ELR (cell line): ENCODE measurements at regions not wholly inside any gene's neighbourhood (a gene's known extent, or its start where the extent isn't known, plus 50 kb on each side); places are given as distances from the start of the nearest gene placed in this dataset.
A peak's percentile ranks its signal among the peaks of the same experiment; 100 is the strongest.

Experiments used
- DNase-seq: peaks from one replicate; pipeline ENCODE4 v3.0.0-alpha.2; 2015; ENCODE audit warnings: low read depth

DNA sequence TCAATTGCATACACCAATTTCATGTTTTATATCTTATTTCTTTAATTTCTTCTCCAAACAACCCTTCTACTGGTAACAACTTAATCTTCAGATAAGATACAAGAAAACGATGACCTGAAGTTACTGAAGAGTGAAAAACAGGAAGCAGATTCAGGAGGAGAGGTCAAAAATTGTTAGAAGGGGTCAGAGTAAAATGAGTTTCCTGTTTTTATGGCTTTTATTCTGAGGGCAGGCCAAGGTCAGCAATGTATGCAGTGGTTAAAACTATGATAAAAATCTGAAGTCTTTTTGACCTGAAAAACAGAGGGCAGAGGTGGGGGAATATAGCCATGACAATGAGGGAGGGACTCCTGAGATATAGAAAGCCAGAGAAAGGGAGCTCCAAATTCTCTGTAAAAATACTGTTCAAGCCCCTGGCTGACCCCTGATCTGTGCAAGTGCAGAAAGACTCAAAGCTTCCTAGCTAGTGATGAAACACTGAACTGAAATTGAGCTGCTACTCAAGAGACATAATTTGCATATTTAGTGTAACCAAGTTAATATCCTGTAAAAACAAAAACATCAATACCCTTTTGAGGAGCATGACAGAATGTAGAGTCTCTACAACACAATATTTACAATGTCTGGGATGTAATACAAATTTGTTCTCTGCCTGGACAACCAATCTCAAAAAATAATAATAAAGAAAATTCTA lies 514.3 kb upstream of the SEL1L start:
- DNase-seq = no peak

DNA sequence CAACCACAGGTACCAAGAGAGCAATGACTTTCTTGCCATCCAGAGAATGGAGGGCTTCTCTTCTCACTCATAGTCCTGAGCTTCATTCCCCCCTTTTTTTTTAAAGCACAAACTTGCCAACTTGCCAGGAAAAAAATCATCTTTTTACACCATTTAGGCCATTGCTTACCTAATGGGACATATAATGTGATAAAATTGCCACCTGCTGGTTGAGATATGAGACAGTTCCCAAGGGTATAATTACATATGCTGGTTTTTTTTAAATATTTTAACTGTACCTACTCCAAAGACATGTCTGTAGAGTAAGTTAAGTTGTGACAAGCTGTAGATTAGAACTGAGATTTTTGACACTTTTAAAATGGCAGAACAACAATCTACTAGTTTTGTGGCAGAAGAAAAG lies 519.1 kb upstream of the SEL1L start:
- no peak for DNase-seq

DNA sequence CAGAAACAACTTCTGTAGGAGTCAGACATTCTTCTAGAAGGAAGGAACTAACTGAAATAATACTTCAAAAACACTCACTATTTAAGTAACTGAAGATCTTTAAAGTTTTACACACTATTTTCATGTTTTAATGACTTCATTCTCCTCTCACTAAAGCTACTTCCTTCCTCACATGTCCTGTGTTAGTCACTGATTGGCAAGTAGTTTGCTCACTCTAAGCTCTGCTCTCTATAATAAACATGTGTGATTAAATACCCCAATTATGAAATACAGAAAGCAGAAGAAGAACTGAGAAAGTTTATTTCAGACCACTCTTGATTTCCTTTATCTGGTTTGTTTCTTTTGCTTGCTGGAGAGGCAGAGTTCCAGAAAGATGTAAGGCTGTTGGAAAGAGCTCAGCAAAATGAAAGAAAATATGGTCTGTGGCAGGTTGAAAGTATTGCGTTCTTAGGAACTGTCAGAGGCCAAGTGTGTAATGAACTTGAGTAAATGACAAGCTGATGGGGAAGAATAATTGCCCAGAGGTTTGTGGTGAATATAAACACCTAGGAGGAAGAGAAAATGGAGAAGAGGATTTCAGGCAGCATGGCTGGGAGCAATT lies 522.0 kb upstream of the SEL1L start:
- DNase-seq = no peak

DNA sequence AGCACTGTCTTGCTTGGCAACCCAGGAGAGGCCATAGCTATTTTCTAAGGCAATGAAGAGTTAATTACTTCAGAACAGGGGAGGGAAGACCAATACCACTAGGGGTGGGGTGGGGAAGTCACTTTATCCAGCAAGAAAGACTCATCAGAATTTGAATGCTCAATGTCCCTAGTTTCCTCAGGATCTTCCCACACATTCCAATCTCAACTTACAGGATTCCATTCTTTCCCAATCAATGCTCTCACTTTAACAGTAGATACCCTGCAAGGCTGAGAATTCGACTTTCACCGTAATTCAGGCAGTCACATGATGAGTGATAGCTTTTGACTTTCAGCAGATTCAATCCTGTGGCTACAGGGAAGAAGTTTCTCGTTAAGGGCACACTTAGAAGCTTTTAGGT lies 526.6 kb upstream of the SEL1L start:
- no peak for DNase-seq

DNA sequence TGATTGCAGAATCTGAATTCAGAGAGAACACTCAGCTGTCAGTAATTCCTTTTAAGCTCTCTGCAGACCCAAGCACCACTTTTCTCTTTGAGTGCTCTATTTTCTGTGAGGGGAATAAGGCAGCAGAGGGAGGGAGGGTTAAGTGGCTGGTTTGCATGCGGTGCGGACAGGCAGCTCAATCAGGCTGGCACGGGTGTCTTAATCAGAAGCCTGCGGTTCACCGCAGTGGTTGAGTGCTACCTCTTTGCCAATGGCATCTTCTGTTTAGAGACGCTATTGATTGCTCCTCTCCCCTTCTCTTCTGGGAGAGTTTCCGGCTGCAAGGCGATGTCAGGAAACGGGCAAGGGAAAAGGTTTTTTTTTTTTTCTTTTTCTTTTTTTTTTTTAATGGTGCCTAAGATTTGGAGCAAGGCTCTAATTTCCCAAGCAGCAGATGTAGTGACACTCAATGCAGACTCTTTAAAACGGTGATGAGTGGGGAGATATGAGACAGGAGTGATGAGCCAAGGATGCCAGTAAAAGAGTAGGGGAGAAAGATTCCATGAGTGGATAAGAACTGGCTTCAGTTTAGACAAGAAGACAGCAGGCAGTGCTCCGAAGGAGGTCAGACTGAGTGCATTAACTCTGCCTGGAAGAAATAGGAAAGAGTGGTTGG lies 533.7 kb upstream of the SEL1L start:
- no peak for DNase-seq

DNA sequence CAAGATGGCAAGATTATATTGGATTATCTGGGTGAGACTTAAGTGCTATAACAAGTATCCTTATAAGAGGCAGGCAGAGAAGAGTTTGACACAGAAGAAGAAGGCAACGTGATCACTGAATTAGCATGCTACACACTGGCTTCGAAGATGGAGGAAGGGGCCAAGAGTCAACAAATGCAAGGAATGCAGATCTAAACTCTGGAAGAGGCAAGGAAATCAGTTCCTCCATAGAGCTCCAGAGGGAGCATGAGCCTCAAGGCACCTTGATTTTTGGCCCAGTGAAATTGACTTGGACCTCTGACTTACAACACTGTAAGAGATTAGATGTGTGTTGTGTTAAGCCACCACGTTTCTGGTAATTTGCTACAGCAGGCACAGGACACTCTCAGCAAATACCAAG lies 536.4 kb upstream of the SEL1L start:
- no peak for DNase-seq

DNA sequence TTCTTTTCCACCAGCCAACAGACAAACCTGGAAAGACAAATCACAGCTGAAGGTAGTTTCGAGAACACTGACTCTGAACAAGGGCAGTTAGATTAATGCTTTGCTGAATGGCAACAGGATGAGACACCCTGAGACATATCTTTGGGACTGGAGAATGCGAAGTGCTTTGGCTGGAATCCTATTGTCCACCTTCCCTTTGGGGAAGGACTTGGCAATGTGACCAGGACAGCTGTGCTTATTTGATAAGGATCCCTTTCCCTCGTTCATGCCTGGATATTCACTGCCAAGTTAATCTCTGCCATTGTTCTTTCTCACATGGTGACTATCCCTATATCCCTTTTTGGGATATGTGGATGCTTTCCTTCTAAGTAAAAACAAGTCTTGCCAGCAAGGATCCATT lies 537.1 kb upstream of the SEL1L start:
- no peak for DNase-seq

DNA sequence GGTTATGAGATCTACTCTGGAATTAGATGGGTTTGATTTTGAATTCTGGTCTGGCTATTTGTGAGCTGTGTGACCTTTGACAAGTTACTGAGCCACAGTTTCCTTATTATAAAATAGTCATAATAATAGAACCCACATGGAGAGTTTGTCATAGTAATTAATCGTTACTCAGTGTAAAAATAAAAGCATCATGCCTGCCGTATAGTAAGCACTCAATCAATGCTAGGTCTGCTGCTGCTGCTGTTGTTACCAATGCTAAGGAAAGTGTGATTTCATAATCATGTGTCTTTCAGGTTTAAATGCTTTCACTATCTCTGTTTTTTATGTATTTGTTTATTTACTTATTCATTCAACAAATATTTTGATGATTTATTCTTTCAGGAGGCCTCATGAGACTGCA lies 539.9 kb upstream of the SEL1L start:
- no peak for DNase-seq

DNA sequence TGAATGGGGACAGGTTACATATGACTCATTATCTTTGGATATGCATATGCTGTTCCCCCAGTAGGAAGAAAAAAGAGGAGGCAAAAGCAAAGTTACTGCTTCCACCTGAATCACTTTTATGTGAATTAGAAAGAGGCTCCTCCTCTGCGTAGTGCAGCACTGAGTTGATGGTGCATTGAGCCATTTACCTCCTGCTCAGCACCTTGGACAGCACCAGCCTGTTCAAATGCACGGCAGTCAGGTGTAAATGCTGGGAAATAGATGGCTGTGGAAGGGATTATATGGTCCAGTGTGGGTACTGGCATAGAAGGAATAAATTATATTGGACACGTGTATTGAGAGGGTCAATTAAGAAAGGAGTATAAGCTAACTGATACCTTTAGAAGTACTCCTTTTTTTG lies 541.9 kb upstream of the SEL1L start:
- peak; percentile 1 for DNase-seq

DNA sequence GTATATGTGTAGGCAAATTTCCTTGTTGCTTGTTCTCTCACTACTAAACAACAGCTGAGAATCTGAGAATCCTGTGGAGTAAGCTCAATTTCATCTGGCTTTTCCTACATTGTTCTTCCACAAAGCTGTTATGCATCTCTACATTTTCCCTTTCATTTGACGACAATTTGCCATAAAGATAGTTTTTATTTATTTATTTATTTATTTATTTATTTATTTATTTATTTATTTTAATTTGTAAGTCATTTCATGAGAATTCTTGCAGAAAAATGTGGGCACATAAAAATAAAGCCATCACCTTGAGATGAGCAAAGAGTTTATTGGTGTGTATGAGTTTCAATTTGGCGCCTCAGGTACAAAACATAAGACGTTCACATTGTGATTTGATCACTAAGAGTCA lies 545.9 kb upstream of the SEL1L start:
- no peak for DNase-seq

DNA sequence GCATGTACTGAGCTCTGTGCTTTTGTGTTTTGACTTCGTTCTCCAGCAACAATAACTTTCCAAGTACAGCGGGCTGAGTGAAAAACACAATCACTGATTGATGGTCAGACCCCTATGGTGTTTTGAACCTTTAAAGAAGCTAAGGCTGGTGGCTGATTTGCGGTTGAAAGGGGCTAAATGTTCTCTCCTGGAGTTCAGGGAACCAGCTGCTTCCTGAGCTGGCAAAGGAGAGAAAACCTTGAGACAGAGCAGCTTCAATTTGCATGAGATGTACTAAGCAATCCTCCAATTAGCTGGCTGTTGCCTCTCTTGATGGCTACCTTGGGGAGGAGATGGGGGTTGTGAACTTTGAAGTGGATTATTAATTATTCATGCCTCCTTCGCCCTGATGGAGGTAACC lies 546.7 kb upstream of the SEL1L start:
- no peak for DNase-seq

DNA sequence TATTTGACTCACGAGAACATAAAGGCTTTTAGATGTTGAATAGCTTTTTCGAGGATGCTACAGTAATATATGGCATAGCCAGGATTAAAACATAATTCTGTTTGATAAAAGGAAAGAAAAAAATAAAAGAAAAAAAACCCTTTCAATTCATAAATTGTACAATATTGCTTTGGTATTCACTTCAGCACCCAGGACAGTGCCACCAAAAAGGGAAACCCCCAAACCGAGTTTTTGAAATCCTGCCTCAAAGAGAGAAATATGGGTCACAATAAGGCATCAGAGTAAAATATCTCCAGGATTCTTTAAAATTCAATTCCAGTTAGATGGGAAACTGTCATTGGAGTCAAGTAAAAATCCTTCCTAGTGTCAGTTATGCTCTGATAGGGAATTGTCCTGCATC lies 551.2 kb upstream of the SEL1L start:
- DNase-seq = no peak

DNA sequence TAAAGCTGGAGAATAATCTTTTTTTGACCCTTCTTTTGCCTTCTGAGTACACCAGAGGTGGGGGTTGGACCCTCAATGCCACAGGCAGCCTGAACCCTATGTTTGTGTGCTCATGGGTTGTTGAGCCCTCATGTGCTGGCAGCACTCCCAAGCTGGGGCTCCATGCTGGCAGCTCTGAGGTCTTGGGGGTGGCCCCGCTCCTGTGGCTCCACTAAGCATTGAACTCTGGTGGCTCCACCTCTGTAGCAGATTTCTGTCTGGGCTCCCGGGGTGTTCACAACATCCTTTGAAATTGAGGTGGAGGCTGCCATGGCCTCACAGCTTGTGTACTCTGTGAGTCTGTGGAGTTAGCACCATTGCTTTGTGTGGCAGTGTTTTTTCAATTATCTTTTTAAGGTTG lies 557.4 kb upstream of the SEL1L start:
- no peak for DNase-seq

DNA sequence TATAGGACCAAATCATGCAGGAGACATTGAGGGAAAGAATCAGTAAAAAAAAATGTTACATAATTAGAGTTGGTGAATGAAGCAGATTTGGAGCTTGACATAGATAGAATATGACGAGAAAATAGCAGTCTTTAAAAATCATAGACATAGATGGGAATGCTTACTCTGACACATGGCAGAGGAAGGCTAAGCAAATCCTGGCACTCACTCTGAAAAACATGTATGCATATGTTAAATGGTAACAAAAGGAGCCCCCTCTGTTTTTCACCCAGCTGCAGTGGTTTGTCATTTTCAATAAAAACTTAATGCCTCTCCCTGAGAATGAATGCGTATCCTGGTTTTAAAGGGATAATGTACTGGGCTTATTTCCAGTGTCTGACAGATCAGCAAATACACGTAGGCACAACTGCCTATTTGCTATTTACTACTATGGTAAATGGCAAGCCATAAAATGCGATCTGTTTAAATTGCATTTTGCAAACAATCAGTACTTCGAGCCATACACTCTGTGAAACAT lies 561.2 kb upstream of the SEL1L start:
- no peak for DNase-seq

DNA sequence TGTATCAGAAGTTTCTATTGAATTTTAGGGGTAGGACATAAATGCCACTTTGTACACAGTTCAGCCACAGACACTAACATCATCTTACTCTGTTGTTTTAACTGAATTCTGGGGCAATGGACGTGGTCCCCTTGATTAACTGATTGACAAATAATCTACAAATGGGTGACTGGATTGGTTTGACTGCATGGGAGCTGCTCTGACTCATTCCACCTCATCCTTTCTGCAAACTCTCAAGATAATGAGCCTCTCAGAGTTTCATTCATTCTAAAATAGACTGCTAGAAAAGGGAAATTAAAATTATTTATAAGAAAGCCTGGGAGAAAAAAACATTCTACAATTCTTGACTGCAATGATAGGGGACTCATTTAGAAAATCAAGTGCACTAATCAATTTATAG lies 570.4 kb upstream of the SEL1L start:
- no peak for DNase-seq

DNA sequence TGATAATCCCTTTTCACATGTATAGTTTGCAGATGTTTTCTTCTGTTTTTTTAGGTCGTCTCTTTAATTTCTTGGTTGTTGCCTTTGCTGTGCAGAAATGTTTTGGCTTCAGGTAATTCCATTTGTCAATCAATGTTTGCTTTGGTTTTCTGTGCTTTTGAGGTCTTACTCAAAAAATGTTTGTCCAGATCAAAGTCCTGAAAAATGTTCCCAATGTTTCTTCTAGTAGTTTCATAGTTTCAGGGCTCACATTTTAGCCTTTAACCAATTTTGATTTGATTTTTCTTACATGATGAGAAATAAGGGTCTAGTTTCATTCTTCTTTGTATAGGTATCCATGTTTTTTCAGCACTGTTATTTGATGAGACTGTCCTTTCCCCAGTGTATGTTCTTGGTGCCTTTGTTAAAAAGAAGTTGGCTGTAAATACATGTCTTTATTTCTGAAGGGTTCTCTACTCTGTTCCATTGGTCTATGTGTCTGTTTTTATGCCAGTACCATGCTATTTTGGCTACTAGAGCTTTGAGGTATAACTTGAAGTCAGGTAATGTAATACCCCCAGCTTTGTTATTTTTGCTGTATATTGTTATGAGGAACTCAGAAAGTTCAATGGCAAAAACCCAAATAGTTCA lies 578.7 kb upstream of the SEL1L start:
- no peak for DNase-seq

DNA sequence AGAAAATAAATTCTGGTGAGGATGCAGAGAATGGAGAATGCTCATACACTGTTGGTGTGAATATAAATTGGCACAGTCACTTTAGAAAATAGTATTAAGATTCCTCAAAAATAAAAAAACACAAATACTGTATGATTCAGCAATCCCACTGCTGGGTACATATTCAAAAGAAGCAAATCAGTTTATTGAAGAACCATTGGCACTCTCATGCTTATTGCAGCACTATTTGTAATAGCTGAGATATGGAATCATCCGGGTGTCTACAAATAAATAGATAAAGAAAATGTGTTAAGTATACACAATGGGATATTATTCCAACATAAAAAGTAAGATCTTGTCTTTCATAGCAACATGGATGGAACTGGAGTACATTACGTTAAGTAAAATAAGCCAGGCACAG lies 579.4 kb upstream of the SEL1L start:
- DNase-seq = no peak

DNA sequence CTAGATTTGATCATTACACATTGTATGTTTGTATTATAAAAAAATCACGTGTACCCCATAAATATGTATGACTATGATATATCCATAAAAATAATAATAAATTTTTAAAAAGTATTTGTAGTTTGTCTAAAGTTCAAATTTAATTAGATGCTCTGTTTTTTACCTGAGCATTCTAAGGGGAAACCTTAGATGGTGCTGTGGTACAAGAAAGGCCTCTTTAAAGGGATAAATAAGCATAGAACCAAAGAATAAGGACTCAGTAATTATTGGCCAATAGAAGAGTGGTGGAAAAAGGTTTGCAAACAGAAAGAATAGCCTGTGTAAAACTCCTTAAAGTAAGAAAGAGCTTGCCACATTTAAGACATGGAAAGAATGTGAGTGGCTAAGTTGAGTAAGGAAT lies 580.1 kb upstream of the SEL1L start:
- DNase-seq = no peak

DNA sequence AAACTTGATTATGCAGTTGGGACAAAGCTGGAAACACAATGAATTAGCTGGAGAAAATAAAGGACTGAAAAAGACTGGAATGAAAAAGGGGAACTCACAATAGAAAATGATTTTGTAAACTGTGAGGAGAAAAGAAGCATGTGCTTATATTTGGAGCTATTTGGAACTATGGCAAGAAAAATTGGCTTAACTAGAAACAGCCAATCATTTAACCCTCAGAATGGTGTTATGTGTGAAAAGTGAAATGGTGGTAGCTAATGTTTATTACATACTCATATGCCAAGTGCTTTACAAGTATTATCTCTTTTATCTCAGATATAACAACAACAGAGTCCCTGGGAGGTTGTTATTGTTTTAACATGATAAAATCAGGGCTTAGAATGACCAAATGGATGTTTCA lies 583.1 kb upstream of the SEL1L start:
- no peak for DNase-seq

DNA sequence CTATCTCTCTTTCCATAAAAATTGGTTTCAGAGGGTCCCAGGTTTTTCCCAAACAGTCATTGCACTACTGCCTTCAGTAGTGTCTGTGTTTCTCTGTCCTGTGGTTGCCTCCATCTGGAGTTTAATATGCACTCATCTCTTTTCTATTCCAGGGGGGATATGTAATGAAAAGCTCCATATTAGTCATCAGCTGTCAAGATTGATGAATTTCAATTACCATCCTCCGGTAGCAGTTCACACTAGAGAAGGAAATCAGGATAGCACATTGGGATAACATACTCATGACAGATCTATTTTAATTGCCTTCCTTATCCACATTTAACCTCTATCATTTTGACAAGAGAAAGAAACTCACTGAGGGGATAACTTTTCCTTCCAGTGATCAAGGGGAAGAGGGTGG lies 589.0 kb upstream of the SEL1L start:
- no peak for DNase-seq

DNA sequence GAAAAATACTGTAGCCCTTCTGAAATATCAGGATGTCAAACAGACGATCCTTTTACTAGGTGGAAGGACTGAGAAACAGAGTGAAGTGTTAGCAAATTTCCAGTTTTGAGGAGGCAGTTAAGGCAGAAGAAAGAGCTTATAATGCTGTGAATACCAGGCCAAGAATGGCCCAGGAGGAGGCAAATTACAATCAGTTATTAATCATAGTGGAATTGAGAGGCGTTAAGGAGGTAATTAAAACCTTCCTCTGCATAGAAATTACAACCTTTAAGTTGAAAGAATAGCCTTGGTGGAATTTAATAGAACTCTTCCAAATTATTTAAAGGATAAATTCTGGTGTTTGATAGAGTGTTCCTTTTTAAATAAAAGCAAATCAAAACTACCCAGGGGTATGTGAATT lies 590.9 kb upstream of the SEL1L start:
- DNase-seq = no peak

DNA sequence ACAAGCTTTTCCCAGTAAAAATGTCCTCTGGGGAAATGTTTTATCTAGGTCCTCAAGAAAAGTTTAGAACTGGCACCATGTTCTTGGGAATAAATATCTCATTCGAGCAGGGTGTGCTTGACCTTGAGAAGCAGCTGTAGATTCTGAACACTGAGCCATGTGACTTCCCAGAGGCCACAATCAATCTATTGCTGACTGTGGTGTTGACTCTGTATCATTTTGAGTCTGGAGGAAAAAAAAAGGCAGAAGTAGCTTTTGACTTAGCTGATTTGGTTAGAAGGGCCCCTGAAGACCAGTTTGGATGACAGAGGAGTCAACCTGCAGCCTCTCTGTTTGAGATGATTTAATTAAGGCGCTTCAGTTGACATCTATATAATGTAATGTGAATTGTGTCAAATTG lies 592.4 kb upstream of the SEL1L start:
- DNase-seq = no peak

DNA sequence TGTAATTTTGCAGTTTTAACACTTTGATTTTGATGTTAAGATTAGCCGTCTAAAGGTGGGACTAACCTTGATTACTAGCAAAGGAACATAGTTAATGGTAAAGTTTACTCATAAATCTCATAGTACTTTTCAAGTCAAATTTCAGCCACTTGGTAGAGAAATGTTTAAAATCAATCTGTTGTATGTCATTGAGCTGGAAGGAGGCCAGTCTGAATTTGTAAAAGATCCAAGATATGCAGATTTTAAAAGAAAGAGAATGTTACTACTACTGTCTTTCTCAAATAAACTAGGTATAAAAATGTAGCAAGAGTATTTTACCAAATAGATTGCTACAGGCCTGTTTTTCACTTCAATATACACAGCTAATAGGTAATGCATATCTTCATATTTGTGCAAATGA lies 600.8 kb upstream of the SEL1L start:
- DNase-seq = no peak
